Lung (tissue), 11 donors: ENCODE measurements at regions not wholly inside any gene's neighbourhood (a gene's known extent, or its start where the extent isn't known, plus 50 kb on each side); places are given as distances from the start of the nearest gene placed in this dataset.

ENCODE experiments used
- ATAC-seq: fragments of 200-7000 bp; cut with Tn5 transposase; one replicate; pipeline ENCODE4 v1.9.1; 2020; ENCODE audit warnings: moderate number of reproducible peaks; ENCODE audit not compliant: insufficient read depth, low FRiP score
- DNase-seq, 3 donors: peaks; one replicate each; pipeline ENCODE4 v3.0.0-alpha.2; 2013 to 2017
- H3K27ac ChIP-seq, 2 donors: one replicate each; pipeline ENCODE4 v1.5.1; 2013; ENCODE audit warnings: mild to moderate bottlenecking in 2 of 2, moderate library complexity in 2 of 2, control low read depth in 1 of 2, inconsistent platforms in 1 of 2, low read depth in 1 of 2, low read length in 1 of 2
- H3K27me3 ChIP-seq, 3 donors: one replicate each; pipeline ENCODE4 v1.5.1; 2013; ENCODE audit warnings: low read length in 2 of 3; ENCODE audit not compliant: control insufficient read depth in 3 of 3, insufficient read depth in 3 of 3
- H3K36me3 ChIP-seq, 4 donors: one replicate each; pipeline ENCODE4 v1.5.1; 2013; ENCODE audit warnings: low read length in 4 of 4, mild to moderate bottlenecking in 1 of 4, moderate library complexity in 1 of 4; ENCODE audit not compliant: control insufficient read depth in 4 of 4, insufficient read depth in 4 of 4
- H3K4me1 ChIP-seq, 5 donors: one replicate each; pipeline ENCODE4 v1.5.1; 2013; ENCODE audit warnings: low read length in 5 of 5, mild to moderate bottlenecking in 2 of 5, moderate library complexity in 1 of 5; ENCODE audit not compliant: control insufficient read depth in 5 of 5, insufficient read depth in 5 of 5
- H3K4me3 ChIP-seq: one replicate; pipeline ENCODE4 v1.5.1; 2013; ENCODE audit warnings: mild to moderate bottlenecking, control low read depth, moderate library complexity
- H3K9ac ChIP-seq, 2 donors: one replicate each; pipeline ENCODE4 v1.5.1; 2013; ENCODE audit warnings: low read length in 2 of 2, control low read depth in 1 of 2; ENCODE audit not compliant: insufficient read depth in 1 of 2
- H3K9me3 ChIP-seq, 4 donors: one replicate each; pipeline ENCODE4 v1.5.1; 2013; ENCODE audit warnings: low read length in 3 of 4, mild to moderate bottlenecking in 1 of 4, moderate library complexity in 1 of 4; ENCODE audit not compliant: control insufficient read depth in 4 of 4, insufficient read depth in 3 of 4
- CTCF ChIP-seq: IDR thresholded peaks from 2 replicates; pipeline ENCODE4 v1.5.1; 2012; ENCODE audit warnings: mild to moderate bottlenecking; ENCODE audit errors: control extremely low read depth, extremely low read depth
- WGBS, 2 donors: extraction: QIAGEN DNeasy Blood & Tissue Kit; methylation state at CpG; one replicate each; pipeline ENCODE4 v1.1.7; 2013; 5-methylcytosine and 5-hydroxymethylcytosine counted together
- donor health status: control.
- donor health status: control.
- donor health status: Bipolar disorder and iron deficiency.
- donor health status: healthy.
- donor health status: DM: yes; HTN: yes; CAD: no.

GRCh38 chr2:18104595-18105224 lies 226.2 kb downstream of the KCNS3 start:
- no peak overlapping the region for H3K4me3 ChIP-seq
- H3K27ac ChIP-seq, result no peak overlapping the region
- H3K9ac ChIP-seq, result no peak overlapping the region
- H3K9me3 ChIP-seq, result no peaks in the 10 kb centered on the region
- no peaks in the 10 kb centered on the region for H3K27me3 ChIP-seq
- H3K4me1 ChIP-seq, result peaks cover 0 to 2% (median 0%) of the 10 kb centered on the region in 5 donors
- no peak for TF ChIP-seq CTCF
- no peak for ATAC-seq
- 54% methylated on average over 5 of the region's 5 CpGs for WGBS, 2 donors
- DNase-seq, result no peak
- no peaks in the 10 kb centered on the region for H3K36me3 ChIP-seq

- Histone ChIP-seq H3K4me1 (no peaks in the 10 kb centered on the region), H3K9ac (no peak overlapping the region), H3K27me3 (no peaks in the 10 kb centered on the region), H3K9me3 (no peaks in the 10 kb centered on the region), H3K36me3 (no peaks in the 10 kb centered on the region), H3K4me3 (no peak overlapping the region), H3K27ac (no peak overlapping the region)
- no peak for DNase-seq
- 98% methylated on average over 4 of the region's 4 CpGs for WGBS, 2 donors
- no peak for TF ChIP-seq CTCF
- ATAC-seq, result no peak
Measured at GRCh38 chr2:18096836-18097405, 218.5 kb downstream of the KCNS3 start.

- 11 to 16% methylated on average over 2 of the region's 2 CpGs for WGBS, 2 donors
- no peak for DNase-seq
- H3K9ac ChIP-seq, result no peak overlapping the region
Measured at GRCh38 chr2:18094277-18094676, 215.8 kb downstream of the KCNS3 start.

More at GRCh38 chr2:18094277-18094676, 215.8 kb downstream of the KCNS3 start:
- Histone ChIP-seq H3K9me3 (no peaks in the 10 kb centered on the region), H3K4me1 (no peaks in the 10 kb centered on the region), H3K36me3 (no peaks in the 10 kb centered on the region), H3K4me3 (no peak overlapping the region), H3K27ac (no peak overlapping the region), H3K27me3 (no peaks in the 10 kb centered on the region)
- no peak for TF ChIP-seq CTCF
- ATAC-seq, result no peak
